ENCODE measurements at regions not wholly inside any gene's neighbourhood (a gene's known extent, or its start where the extent isn't known, plus 50 kb on each side); places are given as distances from the start of the nearest gene placed in this dataset.

GRCh38 chr13:97639236-97639635 is 205.3 kb downstream of the RAP2A start:
- DNase-seq: no peak

DNA sequence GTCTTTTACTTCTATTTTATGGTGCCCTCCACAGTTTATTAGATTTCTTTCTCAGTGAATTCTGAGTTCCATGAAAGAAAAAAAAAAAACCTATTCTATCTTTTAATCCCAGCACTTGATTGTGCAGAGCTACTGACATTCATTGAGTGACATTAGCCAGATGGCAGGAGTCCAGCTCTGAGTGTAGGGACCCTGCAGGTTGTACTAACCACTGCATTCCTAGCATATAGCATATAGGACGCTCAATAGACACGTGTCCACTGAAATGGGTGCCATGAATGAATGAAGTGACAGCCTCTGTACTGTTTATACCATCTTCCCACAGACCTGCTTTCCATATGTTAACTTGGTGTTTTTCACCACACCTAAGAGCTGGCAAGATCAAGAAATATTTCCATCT is 206.3 kb downstream of the RAP2A start:
- DNase-seq: no peak

GRCh38 chr13:97648171-97648880 is 214.4 kb downstream of the RAP2A start:
- no peak for DNase-seq

DNA sequence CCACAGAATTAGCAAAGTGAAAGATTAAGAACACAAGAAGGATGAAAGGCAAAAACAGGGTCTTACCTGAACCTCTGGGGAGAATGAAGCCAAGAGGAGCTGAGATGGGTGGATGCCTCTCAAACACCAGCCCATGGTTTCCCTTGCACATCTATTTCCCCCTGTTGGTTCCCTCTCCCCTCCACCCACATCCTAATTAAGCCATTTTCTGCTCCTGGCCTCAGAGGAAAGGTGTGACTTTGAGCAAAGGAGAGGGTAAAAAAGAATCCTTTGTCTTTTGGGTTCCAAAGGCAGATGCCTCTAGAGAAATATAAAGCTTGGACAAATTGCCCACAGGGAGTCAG is 214.9 kb downstream of the RAP2A start:
- DNase-seq: no peak

- DNase-seq: no peak
These were observed 219.6 kb downstream of the RAP2A start for GRCh38 chr13:97653443-97654140.

DNA sequence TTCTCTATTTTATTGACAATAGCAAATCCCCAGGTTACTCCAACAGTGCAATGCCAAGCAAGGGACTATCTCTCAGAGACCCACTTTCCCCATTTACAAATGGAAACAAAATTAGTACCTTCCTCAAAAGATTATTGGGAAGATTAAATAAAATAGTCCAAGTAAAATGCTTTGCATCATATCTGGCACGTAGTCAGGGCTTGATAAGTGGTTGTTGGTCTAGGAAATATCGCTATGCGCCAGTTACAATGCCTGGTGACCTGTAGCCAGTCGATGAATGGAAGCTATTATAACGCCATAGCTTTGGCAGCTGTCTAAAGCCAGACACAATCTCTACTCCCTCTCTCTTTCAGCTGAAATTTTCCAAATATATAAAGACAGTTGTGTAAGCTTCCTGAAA is 220.3 kb downstream of the RAP2A start:
- DNase-seq: no peak

GRCh38 chr13:97658556-97658955 is 224.6 kb downstream of the RAP2A start:
- no peak for DNase-seq

- DNase-seq: no peak
These were observed 225.6 kb downstream of the RAP2A start for GRCh38 chr13:97659602-97660001.

DNA sequence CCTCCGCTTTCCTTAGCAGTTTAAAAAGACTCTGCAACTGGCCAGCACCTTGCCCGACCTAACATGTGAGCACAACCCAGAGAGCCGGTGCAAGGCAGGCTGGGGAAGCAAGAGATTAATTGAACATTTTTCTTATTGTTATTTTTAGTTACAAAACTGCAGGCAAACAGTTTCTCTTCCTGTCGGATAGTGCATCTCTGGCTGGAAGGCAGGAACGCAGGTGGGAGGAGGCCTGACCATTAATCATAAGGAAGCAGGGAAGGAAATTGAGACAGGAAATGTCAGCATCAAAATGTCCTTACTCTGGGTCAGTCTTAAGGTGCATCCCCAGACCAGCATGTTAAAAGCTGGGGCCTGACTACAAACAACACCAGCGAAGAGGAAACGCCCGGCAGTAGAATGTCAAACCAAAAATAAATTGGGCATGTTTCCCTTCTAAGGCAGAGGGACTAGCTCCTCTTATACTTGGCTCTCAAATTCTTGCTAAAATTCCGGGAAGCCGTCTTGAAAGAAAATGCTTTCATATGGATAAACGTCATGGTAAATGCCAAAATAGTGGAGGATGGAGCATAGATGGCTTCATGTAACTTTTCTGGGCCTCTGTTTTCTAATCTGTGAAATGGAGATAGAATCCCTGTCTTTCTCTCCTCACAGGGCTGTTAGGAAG is 226.8 kb downstream of the RAP2A start:
- no peak for DNase-seq

DNA sequence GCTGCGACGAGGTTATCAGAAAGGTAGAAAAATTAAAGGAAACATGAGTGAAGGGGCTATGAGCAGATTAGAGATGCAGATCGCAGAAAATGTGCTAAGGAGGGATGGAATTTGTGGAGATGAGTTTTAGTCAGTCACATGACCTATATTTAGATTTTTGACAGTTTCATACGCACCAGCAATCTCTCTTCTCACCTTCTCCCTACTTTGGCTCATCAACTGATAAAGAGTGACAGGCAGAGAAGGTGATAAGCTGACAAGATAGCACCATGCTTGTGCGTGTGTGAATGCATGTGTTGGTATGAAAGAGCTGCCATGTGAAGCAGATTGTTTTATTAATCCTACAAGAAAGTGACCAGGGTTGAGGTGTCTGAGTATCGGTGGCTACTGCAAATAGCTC is 252.6 kb downstream of the RAP2A start:
- DNase-seq: no peak

DNA sequence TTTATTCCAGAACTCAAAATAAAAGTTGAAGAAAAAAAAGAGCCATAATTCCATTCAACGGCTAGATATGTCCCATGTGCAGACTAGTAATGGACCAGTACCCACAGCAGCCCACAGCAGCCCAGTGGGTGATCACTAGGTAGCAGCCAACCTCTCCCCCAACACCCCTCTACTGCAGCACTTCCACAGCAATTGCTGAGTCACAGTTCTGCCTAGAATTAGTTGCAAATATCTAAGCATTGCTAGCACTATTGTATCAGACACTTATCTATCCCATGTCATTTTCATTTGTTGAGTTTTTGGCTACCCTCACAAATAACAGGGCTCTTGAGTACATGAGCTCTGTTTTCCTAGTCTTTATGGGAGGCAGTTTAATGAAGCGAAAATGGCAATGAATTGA is 258.7 kb downstream of the RAP2A start:
- no peak for DNase-seq

DNA sequence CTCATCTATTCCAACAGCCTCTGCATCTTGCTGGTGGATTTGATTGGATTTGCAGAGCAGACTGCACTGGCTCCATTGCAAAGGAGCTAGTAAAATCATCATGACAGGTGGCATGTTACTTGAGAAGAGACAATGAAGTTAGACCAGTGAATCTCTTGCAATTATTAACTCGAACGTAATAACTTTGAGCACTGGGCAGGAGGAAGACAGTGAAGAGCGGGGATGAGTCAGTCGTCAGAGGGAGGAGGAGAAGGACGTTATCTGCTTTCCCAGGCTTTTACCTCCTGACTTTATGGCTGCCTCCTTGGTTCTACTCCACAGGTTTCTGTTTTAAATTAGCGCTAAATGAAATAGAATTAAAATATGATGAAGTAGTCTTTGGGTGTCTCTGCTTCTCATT is 257.8 kb upstream of the IPO5 start:
- DNase-seq: no peak

DNA sequence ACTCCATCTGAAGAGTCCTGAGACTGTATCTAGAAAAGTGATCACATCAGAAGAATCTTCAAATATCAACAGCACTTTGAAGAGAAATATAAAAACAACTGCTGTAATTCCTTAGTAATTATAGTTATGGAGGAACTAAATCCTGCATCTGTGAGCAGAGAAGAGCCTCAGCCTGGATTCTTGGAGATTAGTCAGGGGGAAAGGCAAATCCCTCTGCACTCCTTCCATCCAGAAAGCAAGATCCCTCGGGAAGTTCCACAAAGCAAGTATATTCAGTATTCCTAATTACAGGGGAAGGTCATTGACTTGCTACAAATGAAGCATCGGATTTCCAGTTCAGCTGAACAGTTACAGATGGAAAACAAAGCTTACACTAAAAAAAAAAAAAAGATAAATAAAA is 256.6 kb upstream of the IPO5 start:
- no peak for DNase-seq

- no peak for DNase-seq
These were observed 253.1 kb upstream of the IPO5 start for GRCh38 chr13:97700306-97700848.

DNA sequence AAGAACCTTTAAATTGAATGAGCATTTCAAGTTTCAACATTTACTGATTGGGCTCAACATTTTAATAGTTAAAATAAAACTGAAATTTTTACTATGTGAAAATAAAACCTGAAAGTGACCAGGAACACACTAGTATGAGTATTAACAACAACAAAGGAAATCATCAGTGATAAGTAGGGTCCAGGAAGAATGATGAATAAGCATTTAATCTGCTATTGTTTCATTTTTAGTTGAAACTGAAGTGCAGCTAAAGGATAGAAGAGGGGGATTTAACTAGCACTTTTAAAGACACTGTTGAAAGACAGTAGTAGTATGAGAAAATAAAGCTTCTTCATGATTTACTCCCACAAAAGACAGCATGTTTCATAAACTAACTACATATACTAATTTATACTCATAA is 250.9 kb upstream of the IPO5 start:
- no peak for DNase-seq

GRCh38 chr13:97710797-97711196 is 242.7 kb upstream of the IPO5 start:
- DNase-seq: no peak

- no peak for DNase-seq
These were observed 240.7 kb upstream of the IPO5 start for GRCh38 chr13:97712770-97713169.

DNA sequence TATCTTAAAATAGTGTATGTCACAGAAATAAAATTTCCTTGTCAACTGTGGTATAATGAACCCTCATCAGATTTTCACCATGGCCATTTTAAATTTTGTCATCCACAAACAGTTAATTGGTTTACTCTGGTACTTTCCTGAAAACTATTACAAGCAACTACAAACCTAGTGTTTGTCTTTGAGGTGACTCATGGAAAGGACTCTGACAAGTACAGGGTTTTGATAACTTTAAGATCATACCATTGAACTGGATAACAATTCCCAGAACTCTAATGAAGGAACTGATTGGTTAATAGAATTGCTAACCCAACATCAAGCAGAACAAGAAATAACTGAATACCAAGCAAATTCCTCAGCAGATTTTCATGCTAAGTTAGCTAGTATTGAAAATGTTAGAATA is 237.7 kb upstream of the IPO5 start:
- no peak for DNase-seq

DNA sequence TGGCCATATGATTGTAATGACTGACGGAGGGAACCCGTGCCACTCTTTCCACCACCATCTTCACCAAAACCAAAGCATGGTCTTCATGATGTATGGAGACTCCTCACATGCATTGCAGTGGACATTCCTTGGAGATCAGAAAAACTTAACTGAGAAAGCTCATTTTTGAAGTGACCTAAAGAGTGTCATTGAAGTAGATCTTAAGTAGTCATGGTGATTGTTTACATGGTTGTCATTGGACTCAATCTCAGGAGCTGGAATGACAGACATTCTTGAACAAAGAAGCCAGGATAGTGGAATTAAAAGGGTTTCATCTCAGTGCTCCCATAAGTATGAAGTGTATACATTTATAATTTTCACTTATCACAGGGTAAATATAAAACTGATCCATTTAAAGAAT is 236.7 kb upstream of the IPO5 start:
- DNase-seq: no peak

GRCh38 chr13:97719736-97720135 is 233.7 kb upstream of the IPO5 start:
- no peak for DNase-seq

DNA sequence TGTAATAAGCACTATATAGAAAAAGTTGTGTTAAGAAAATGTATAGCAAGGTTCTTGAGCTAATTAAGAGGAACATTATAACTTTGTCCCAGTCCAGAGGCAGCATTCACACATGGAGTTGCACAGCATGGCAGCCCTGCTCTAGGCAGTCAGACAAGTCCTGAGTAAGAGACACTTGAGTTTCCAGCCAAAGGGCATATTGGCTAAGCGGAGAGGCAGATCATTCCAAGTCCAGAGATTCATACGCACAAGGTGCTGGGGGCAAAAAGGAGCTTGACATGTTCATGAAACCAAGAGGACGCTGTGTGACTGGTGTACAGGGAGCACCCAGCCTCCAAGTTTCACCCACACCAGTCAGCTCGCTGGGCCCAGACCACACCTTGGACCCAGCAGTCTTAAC is 232.6 kb upstream of the IPO5 start:
- no peak for DNase-seq

- no peak for DNase-seq
These were observed 229.8 kb upstream of the IPO5 start for GRCh38 chr13:97723655-97724054.

DNA sequence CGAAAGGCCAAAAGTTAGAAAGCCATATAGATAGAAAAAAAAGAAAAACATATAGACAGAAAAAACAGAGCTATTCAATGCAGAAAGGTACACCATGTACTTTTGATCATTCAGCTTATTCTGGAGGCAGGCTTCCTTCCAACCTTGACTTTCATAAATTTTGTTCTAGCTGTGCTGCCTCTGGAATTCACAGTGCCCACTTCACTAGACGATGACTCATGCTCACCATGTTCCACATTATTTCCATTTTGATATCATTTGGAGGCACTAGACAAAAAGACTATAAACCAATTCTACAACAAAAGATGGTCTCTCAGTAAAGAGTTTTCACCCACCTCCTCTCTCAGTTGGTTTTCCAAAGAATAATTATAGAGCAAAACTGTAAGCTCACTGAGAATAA is 229.0 kb upstream of the IPO5 start:
- DNase-seq: no peak

DNA sequence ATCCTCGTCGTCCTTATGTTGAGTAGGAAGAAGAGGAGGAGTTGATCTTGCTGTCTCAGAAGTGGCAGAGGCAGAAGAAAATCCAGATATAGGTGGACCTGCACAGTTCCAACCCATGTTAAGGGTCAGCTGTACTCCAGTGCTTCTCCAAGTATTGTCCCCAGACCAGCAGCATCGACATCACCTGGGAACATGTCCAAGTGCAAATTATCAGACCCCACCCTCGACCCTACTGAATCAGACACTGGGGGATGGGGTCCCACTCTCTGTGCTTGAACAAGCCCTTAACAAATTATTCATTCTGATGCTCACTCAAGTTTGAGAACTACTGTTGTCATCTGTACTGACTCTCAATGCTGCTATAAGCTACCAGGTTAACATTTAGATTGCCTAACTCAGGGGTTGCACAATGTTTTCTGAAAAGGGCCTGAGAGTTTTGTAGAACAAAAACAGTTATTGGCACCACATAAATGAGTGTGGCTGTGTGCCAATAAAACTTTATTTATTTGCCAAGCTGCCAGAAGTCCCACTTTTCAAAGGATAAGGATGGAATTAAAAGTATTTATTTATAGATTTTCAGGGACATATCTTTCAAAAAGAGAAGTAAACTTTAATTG is 226.7 kb upstream of the IPO5 start:
- no peak for DNase-seq

All from DMS153 (cell line).